ENCODE measurements at regions not wholly inside any gene's neighbourhood (a gene's known extent, or its start where the extent isn't known, plus 50 kb on each side); places are given as distances from the start of the nearest gene placed in this dataset.

- TF ChIP-seq CTCF (IDR thresholded peaks at IDR 0.05) (no peak), POLR2A (IDR thresholded peaks at IDR 0.05) (no peak)
Measured at GRCh38 chr1:200310824-200311223, 99.0 kb downstream of the ZNF281 start.
